ENCODE measurements at regions not wholly inside any gene's neighbourhood (a gene's known extent, or its start where the extent isn't known, plus 50 kb on each side); places are given as distances from the start of the nearest gene placed in this dataset.

DNA sequence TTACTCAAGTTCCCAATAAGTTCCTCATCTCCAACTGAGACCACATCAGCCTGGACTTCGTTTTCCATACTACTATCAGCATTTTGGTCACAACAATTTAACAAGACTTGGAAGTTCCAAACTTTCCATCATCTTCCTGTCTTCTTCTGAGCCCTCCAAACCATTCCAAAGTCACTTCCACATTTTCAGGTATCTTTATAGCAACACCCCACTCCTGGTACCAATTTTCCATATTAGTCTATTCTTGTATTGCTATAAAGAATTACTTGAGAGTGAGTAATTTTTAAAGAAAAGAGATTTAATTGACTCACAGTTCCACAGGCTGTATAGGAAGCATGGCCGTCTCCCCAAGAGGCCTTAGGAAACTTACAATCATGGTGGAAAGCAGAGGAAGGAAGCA is 138.6 kb upstream of the GPRIN3 start:
- DNase-seq (ENCODE audit: extremely low spot score, insufficient read length, low read depth) = no peak
- no peak for FAIRE-seq

DNA sequence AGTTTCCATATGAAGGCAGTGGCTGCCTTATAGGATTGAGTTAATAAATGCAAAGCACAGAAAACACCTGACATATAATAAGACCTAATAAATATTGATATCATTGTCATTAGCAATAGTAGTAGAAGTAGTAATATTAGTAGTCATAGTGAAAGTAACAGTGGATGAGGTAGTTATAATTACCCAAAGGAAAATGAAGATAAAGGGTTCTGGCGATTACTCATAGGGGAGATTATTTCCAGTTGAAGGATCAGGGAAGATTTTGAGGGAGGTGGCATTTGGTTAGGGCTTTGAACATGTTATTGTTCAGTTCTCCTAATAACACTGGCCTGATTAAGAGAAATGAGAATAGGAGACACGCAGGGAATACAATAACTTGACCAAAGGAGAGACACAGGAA is 131.9 kb upstream of the GPRIN3 start:
- FAIRE-seq (no peak), DNase-seq (ENCODE audit: extremely low spot score, insufficient read length, low read depth) (no peak)

- FAIRE-seq (peak; percentile 71), DNase-seq (ENCODE audit: extremely low spot score, insufficient read length, low read depth) (peak; percentile 3)
Measured at GRCh38 chr4:89438102-89438831, 130.7 kb upstream of the GPRIN3 start.

- peak; percentile 75 for FAIRE-seq
- no peak for DNase-seq (ENCODE audit: extremely low spot score, insufficient read length, low read depth)
Measured at GRCh38 chr4:89434364-89434988, 126.9 kb upstream of the GPRIN3 start.

GRCh38 chr4:89427782-89428181 is 120.2 kb upstream of the GPRIN3 start:
- no peak for FAIRE-seq

DNA sequence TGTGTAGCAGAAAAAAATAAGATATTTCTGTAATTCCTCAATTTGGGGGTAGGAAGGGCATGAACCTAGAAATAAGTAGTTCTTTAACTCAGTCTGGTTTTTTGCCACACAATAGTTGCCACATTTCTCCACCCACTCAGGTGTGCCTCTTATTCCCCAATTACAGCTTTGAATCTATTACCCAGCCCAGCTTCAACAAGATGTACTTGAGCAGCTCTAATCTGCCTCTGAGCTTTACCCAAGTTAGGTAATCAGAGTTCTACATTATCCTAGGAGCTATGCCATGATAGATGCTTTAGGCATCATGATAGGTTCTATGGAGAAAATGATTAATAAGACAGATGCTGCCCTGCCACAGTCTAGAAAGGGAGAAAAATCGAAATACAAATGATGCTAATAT is 117.4 kb upstream of the GPRIN3 start:
- DNase-seq (ENCODE audit: extremely low spot score, insufficient read length, low read depth) = no peak
- no peak for FAIRE-seq

More at GRCh38 chr4:89427782-89428181, 120.2 kb upstream of the GPRIN3 start:
- no peak for DNase-seq (ENCODE audit: extremely low spot score, insufficient read length, low read depth)

DNA sequence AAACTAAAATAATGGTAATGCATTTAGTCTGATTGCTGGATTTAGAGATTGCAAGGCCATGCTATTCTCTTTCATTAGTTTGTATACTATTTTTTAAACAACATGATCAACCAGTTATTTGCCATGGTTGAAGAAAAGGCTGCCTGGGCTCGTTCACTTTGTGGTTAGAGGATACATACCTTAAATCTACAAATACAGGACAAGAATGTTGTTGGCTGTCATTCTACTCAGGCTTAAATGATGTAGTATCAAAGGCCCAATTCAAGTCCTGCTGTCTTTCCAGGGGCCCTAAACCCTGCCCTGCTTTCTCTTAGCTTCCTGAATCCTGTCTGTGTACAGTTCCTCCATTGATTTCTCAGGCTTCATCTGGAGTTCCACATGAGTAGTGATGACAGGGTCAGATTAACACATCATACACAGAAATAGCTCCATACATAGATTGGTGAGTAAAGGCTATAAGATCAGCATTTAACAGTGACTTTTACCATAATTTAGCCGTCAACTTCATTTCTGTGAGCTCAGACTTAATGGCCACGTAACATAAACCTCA is 114.9 kb upstream of the GPRIN3 start:
- FAIRE-seq = no peak
- no peak for DNase-seq (ENCODE audit: extremely low spot score, insufficient read length, low read depth)

- DNase-seq (ENCODE audit: extremely low spot score, insufficient read length, low read depth) (no peak), FAIRE-seq (no peak)
Measured at GRCh38 chr4:89420507-89420906, 112.9 kb upstream of the GPRIN3 start.

DNA sequence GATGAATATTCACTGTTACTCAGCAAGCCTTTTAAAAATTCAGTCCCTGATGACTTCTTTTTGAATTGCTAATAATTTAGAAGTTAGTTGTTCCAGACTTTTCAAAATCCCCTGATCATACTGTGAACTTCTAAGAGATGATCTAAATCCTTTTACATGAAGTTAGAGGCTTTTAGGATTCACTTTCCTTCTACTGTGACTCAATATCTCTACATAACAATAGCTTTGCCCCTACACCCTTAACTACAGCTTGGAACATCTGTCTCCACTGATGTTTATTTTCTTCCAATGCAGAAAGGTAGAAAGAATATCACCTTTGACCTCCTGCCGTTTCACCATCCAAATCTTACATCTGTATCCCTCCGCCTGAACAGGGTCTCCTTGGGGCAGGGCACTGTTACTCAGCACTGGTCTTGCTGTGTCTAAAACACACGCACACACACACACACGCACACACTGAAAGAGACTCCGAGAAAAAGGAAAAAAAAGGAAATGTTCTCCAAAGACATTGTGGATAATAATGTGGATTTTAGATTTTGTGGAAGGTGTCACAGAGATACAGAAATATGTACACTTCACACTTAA is 111.6 kb upstream of the GPRIN3 start:
- FAIRE-seq = no peak
- no peak for DNase-seq (ENCODE audit: extremely low spot score, insufficient read length, low read depth)

- DNase-seq (ENCODE audit: extremely low spot score, insufficient read length, low read depth) (no peak), FAIRE-seq (no peak)
Measured at GRCh38 chr4:89416960-89417359, 109.4 kb upstream of the GPRIN3 start.

- DNase-seq (ENCODE audit: extremely low spot score, insufficient read length, low read depth) (no peak), FAIRE-seq (no peak)
Measured at GRCh38 chr4:89413518-89413917, 105.9 kb upstream of the GPRIN3 start.

DNA sequence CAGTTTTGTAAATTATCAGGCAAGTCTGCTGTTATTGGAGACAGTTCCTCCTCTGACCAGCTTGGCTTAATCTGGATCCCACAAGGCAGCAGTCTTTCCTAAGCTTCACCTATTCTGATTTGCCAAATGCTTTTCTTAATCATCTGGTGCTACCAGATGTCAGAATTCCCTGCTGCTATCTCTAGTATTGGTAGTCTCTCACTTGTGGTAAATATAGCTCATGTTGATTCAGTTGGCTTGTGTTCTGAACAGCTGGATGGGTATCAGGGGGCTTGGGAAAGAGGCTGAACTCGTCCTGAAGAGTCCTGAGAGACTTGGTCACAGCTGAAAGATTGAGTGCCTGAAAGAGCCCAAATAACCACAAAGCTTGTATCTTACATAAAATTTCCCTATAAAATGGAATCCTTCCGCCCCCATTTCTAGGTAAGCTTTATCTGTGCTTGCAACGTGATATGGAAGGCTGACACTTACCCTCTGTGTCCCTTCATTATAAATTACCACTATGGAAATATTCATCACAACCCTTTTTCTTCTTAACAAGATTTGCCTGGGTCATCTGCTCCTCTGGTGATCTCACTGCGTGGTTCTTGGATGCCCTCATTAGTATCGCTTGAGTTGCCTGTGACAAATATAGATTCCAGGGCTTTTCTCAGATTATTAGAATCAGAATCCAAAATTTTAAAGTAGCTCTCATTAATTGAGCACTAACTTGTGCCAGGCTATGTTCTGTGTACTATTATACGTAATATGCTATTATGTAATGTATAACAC is 104.1 kb upstream of the GPRIN3 start:
- no peak for FAIRE-seq
- no peak for DNase-seq (ENCODE audit: extremely low spot score, insufficient read length, low read depth)

DNA sequence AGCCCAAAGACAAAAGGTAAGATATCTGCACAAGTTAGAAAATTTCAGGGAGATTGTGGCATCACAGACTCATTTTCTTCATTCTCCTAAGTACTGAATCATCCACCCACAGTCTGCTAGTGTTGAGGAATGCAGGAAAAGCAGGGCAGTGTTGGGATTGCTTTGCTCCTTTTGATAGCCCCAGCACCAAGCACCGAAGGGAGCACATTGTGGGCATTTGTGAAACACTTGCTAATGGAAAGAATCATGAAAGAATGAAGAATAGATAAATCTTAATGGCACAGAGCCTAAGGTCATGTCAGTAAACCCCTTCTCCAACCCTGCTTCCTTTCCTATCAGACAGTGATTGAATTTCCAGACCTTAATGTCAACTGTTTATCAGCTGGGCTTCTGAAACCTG is 103.1 kb upstream of the GPRIN3 start:
- DNase-seq (ENCODE audit: extremely low spot score, insufficient read length, low read depth) = no peak

GRCh38 chr4:89404530-89404929 is 96.9 kb upstream of the GPRIN3 start:
- DNase-seq (ENCODE audit: extremely low spot score, insufficient read length, low read depth) (no peak), FAIRE-seq (no peak)

More for the DNA sequence above, 103.1 kb upstream of the GPRIN3 start:
- FAIRE-seq = no peak

- DNase-seq (ENCODE audit: extremely low spot score, insufficient read length, low read depth) (no peak), FAIRE-seq (no peak)
Measured at GRCh38 chr4:89403826-89404225, 96.2 kb upstream of the GPRIN3 start.

DNA sequence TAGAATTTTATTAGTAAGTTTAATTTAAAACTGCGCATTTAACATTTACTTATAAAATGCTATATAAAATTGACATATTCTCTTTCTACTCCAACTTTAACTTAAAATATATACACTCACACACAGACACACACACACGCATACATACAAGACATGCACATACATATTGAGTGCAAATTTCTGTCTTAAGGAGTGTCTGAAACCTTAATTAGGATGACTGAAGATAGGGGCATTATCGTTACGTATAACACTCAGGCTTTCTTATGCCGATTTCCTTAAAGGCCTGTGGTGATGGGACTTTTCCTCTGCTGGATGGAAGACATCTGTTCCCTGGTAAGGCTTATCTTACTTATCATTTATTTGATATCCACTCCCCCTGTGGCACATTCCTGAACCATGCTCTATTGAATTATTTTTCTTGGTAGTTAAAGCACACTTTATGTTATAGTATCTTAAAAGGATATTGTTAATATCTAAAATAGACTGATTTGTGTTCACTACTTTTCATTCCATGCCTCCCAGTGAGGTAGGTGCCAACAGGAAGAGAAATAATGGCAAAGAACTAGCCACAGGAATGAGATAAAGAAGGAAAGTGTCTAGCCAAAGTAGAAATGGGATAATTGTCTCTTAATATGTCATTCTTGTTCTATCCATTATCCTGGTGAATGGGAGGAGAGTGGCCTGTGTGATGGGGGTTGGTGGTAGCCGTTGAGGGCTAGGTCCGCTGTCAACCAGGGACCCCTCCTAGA is 92.9 kb upstream of the GPRIN3 start:
- FAIRE-seq = no peak
- no peak for DNase-seq (ENCODE audit: extremely low spot score, insufficient read length, low read depth)

DNA sequence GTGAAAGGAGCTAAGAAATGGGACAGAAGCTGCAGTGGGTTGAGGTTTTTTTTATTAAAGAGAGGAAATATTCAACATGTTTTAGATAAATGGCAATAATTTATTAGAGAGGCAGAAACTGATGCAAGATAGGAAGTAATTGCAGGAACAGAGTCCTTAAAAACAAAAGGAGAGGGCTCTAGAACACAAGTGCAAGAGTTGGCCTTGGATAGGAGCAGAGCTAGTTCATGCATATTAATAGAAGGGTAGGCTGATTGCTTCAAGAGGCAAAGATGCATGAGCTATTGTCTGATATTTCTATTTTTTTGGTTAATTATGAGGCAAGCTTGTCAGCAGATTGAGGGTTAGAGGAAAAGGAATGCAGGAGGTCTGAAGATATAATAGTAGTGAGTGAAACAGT is 91.0 kb upstream of the GPRIN3 start:
- FAIRE-seq = no peak

DNA sequence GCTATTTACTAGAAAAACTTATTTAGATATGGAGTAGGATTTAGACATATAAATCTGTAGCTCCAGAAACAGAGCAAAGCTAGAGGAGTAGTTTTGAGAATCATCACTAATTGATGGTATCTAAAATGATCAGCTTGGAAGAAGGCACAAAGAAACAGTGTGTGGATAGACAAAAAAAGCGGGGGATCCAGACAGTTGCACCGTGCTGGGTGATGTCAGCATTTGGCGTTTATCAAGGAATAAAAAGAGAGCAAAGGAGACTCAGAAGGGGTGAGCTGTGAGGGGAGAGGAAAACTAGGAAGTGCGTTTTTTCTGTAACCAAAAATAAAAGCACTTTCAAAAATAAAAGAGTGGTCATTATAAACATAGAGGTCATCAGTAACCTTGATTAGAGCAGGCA is 90.5 kb upstream of the GPRIN3 start:
- FAIRE-seq (no peak), DNase-seq (ENCODE audit: extremely low spot score, insufficient read length, low read depth) (no peak)

More for the DNA sequence above, 91.0 kb upstream of the GPRIN3 start:
- no peak for DNase-seq (ENCODE audit: extremely low spot score, insufficient read length, low read depth)

DNA sequence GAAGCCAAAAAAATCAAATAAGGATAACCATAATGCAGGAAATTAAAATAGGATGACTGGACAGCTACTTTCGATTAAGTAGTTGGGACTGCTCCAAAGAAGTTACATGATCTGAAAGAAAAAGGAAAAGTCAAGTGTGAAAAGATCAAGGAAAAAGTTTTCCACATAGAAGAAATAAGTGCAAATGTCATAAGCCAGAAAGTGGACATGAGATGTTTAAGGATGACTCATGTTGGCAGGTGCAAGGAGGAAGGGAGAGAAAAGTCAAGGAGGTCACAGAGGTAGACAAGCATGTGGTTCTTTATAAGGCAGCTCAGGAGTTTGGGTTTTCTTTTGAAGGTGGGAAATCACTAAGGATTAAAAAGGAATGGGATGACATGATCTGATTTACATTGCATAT is 89.8 kb upstream of the GPRIN3 start:
- DNase-seq (ENCODE audit: extremely low spot score, insufficient read length, low read depth) (no peak), FAIRE-seq (no peak)

DNA sequence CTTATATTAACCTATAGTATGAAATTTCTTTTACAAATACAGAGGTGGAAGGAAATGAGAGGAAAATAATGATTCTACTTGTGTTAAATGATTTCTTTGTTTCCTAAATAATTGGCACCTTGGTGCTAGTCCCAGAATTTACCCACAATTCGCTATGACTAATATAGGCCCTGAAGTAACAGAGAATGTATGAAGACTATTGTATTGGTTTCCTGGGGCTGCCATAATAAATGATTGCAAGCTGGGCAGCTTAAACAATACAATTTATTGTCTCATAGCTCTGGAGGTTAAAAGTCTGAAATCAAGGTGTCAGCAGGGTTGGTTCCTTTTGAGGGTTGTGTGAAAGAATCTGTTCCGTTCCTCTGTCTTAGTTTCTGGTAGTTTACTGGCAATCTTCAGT is 74.8 kb upstream of the GPRIN3 start:
- DNase-seq (ENCODE audit: extremely low spot score, insufficient read length, low read depth) (no peak), FAIRE-seq (no peak)
